ENCODE measurements at regions not wholly inside any gene's neighbourhood (a gene's known extent, or its start where the extent isn't known, plus 50 kb on each side); places are given as distances from the start of the nearest gene placed in this dataset.

DNA sequence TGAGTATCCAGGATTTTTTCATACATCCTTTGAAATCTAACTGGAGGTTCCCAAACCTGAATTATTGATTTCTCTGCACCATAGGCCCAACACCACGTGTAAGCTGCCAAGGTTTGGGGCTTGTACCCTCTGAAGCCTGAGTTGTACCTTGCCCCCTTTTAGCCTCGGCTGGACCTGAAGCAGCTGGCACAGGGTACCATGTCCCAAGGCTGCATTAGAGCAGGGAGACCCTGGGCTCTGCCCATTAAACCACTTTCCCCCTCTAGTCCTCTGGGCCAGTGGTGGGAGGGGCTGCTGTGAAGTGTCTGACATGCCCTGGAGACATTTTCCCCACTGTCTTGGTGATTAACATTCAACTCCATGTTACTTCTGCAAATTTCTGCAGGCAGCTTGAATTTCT is 532.9 kb upstream of the NUDT12 start:
- TF ChIP-seq CTCF (IDR thresholded peaks at IDR 0.05), result no peak
- Histone ChIP-seq H3K4me1 (no peaks in the 10 kb centered on the region), H3K36me3 (no peaks in the 10 kb centered on the region), H3K27ac (no peak overlapping the region), H3K4me3 (no peak overlapping the region), H3K27me3 (no peaks in the 10 kb centered on the region), H3K9me3 (no peaks in the 10 kb centered on the region)
- intact Hi-C loops (cut with DNase I), result no loop called here
- WGBS, 2 donors, result 66 to 67% methylated on average over 2 of the region's 2 CpGs
- DNase-seq, result no peak
- no peak for ATAC-seq

DNA sequence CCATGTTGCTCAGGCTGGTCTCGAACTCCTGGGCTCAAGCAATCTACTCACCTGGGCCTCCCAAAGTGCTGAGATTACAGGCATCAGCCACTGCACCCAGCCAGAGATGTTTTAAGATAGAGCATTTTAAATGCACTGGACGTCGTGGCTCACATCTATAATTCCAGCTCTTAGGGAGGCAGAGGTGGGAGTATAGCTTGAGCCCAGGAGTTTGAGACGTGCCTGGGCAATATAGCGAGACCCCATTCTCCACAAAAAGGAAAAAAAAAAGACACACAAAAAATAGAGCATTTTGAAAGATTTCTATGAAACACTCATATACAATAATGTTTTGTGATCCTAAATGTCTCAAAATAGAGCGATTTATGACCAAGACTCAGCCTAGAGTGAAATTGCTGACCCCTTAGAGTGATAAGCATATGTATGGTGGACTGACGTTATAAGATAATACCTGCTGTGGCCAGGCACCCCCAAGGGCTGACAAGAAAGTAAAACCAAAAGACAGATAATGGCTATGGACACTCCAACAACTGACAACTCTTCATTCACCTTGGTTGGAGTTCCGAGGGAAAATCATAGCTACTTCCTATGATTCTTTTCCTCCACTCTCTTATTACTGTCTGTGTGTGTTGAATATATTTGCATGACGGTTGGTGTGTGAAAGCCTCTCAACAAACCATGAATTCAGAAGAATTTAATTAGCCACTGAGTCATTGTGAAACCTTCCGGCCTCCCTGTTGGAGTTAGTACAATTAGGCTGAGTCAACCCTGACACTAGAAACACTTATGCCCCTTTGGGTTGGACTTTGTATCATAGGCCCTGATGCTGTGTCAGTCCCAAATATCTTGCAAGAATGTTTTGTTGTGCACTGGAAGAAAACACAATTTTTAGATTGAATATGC is 526.5 kb upstream of the NUDT12 start:
- no peaks in the 10 kb centered on the region for H3K4me1 ChIP-seq
- ATAC-seq (no peak), DNase-seq (no peak)
- H3K27me3 ChIP-seq, result no peaks in the 10 kb centered on the region
- H3K36me3 ChIP-seq, result no peaks in the 10 kb centered on the region
- WGBS, 2 donors, result 80 to 84% methylated on average over 10 of the region's 10 CpGs
- no peak overlapping the region for H3K4me3 ChIP-seq
- H3K9me3 ChIP-seq, result no peaks in the 10 kb centered on the region
- H3K27ac ChIP-seq, result no peak overlapping the region
- no peak for TF ChIP-seq CTCF (IDR thresholded peaks at IDR 0.05)
- intact Hi-C loops (cut with DNase I), result no loop called here

DNA sequence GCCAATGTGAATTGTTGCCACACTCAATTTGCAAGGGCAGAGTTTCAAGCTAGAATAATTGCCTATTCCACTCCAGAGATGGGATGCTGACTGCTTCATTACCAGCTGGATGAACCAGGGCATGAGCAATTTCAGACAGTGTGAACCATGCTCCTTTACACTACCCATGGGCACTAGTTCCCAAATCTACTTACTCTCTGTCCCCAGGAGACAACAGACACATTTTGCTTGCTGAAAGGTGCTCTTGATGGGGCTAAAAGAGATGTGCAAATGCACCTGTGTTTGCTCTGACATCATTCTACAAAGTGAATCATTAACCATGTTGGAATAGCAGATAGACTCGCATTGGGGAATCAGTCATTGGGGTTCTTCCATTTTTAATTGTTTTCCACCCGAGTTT is 522.3 kb upstream of the NUDT12 start:
- H3K36me3 ChIP-seq, result no peaks in the 10 kb centered on the region
- no peak for TF ChIP-seq CTCF (IDR thresholded peaks at IDR 0.05)
- intact Hi-C loops (cut with DNase I), result no loop called here
- ATAC-seq, result no peak
- no peak for DNase-seq
- no peak overlapping the region for H3K4me3 ChIP-seq
- no peak overlapping the region for H3K27ac ChIP-seq
- 81 to 88% methylated on average over 2 of the region's 2 CpGs for WGBS, 2 donors
- H3K4me1 ChIP-seq, result no peaks in the 10 kb centered on the region
- no peaks in the 10 kb centered on the region for H3K27me3 ChIP-seq
- no peaks in the 10 kb centered on the region for H3K9me3 ChIP-seq

- intact Hi-C loops (cut with DNase I), result no loop called here
- ATAC-seq (no peak), DNase-seq (no peak)
- H3K9me3 ChIP-seq, result no peaks in the 10 kb centered on the region
- H3K4me1 ChIP-seq, result no peaks in the 10 kb centered on the region
- no peaks in the 10 kb centered on the region for H3K36me3 ChIP-seq
- H3K4me3 ChIP-seq, result no peak overlapping the region
- no peak for TF ChIP-seq CTCF (IDR thresholded peaks at IDR 0.05)
- H3K27ac ChIP-seq, result no peak overlapping the region
- no peaks in the 10 kb centered on the region for H3K27me3 ChIP-seq
- WGBS, 2 donors, result 83 to 86% methylated on average over 2 of the region's 2 CpGs
Measured at GRCh38 chr5:104082754-104083153, 520.2 kb upstream of the NUDT12 start.
